Gastrocnemius medialis (tissue), 4 donors: ENCODE measurements at regions not wholly inside any gene's neighbourhood (a gene's known extent, or its start where the extent isn't known, plus 50 kb on each side); places are given as distances from the start of the nearest gene placed in this dataset.

ENCODE experiments used
- CTCF ChIP-seq, 5 experiments: fragments of 450-650 bp in 3 of 5; fragments of 200-600 bp in 2 of 5; sonication (generic) in 2 of 5; IDR thresholded peaks in 4 of 5; conservative IDR thresholded peaks in 1 of 5; 1 replicate in 4 of 5; 2 replicates in 1 of 5; pipeline ENCODE4 v1.5.1; 2016 to 2019; ENCODE audit warnings: antibody characterized with exemption in 5 of 5, mild to moderate bottlenecking in 3 of 5, moderate library complexity in 3 of 5
- POLR2A ChIP-seq, 2 donors: fragments of 450-650 bp; IDR thresholded peaks; one replicate each; pipeline ENCODE4 v1.6.1; 2017; ENCODE audit warnings: antibody characterized with exemption in 2 of 2, mild to moderate bottlenecking in 2 of 2, moderate library complexity in 2 of 2

- TF ChIP-seq POLR2A (IDR thresholded peaks at IDR 0.05), result no peak
- no peak for TF ChIP-seq CTCF (IDR thresholded peaks at IDR 0.05 in 4 of 5, conservative IDR thresholded peaks at IDR 0.05 in 1 of 5)
These were observed 201.7 kb downstream of the SPRY1 start for GRCh38 chr4:123598331-123598730.
